ENCODE measurements at regions not wholly inside any gene's neighbourhood (a gene's known extent, or its start where the extent isn't known, plus 50 kb on each side); places are given as distances from the start of the nearest gene placed in this dataset.

- TF ChIP-seq CTCF (conservative IDR thresholded peaks at IDR 0.05; ENCODE audit: low read depth in 2 of 2) (no peak), POLR2AphosphoS5 (IDR thresholded peaks at IDR 0.05; ENCODE audit: low read depth) (no peak), REST (IDR thresholded peaks at IDR 0.05; ENCODE audit: unreplicated experiment) (no peak), ETS1 (IDR thresholded peaks at IDR 0.05) (no peak), CREB1 (CRISPR knock-in tag; IDR thresholded peaks at IDR 0.05; ENCODE audit: low read depth) (no peak), EZH2phosphoT487 (IDR thresholded peaks at IDR 0.05; ENCODE audit: unreplicated experiment) (no peak), JUNB (IDR thresholded peaks at IDR 0.05; ENCODE audit: unreplicated experiment) (no peak)
These were observed 81.5 kb upstream of the SHISA2 start for GRCh38 chr13:26133286-26133685.

Data from GM23338 (cell line).